NCI-H2081 (cell line): ENCODE measurements at regions not wholly inside any gene's neighbourhood (a gene's known extent, or its start where the extent isn't known, plus 50 kb on each side); places are given as distances from the start of the nearest gene placed in this dataset.

Source experiments
- DNase-seq, 2 experiments: peaks; one replicate each; lab custom pipeline; 2025; lab: John Stamatoyannopoulos, UW

DNA sequence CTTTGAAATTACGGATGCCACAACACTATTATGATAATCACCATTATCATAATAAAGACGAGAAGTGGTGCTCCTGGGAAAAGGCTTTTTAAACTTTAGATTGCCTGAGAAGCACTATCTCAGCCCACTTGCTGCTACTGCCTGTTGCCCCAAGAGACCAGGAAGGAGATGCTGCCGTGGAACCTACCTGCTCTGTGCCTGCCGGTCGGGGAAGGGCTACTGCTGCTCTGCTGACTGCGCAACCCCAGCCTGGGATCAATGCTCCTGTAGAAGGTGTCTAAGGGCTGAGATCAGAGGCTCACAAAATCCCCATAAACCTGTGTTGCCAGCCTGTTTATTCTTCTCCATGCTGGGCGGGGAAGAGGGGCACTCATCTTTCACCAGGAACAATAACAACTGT is 145.3 kb upstream of the VCX3B start:
- no peak for DNase-seq

DNA sequence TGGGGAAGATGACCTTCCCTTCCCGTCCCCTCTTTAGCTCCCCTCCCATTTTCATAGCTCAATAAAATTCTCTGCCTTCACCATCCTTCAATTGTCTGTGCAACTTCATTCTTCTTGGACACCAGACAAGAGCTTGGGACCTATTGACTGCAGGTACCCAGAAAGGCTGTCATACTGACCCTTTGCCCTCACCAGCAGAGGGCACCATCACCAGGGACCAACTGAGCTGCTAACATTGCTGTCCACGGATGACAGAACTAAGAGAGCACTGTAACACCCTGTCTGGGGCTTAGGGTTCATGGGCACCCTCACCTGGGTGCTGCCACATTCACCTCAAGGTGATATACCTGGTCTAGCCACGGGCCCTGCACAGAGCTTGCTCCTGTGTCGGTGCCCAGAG is 141.3 kb upstream of the VCX3B start:
- DNase-seq: no peak

DNA sequence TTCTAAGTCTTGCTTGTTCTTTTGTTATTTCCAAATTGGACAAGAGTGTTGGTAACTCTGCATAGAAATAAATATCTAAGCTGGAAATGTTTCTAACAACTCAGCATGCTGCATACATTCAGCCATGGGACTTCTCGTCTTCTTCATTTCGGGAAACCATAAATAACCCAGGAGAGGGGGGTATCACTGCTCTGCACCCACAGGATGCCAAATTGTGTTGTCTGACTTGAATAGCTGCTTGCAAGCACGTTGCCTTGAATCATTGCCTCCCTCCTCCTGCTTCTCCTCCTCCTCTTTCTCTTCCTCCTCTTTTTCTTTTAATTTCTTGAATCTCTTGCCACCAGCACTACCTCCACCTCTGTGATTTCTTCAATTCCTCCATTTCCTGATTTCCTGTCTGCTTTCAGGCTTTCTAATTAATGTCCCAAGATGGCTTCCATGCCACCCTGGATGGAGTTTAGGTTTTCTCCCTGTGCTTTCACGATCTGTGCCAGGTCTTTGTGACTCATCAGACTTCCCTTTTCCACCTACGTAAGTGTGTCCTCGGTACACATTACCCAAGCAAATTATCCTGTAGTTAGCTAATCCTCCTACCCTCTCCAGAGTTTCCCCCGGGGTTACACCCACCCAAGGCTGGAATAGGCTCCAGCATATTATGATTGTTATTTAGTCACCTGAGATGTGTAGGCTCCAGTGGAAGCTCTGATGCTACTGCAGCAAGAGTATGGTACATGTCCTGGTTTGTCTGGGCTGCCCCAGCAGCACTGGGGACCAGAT is 122.6 kb upstream of the VCX3B start:
- DNase-seq: no peak

DNA sequence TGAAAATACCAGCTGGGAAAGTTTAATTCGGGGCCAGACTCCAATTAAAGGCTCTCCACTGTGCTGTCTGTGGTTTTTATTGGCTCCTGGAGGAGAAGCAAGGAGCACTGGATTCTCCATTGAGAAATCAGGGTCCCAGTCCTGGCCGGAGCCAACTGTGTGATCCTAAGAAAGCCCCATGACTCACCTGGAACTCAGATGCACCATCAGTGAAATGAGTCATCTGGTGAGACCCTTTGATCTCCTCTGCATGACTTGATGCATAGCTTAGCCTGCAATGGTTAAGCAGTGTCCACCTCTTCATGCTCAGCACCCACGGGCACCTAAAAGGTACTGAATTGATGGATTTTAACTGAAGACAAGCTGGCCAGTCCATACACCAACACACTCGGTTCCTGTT is 119.2 kb upstream of the VCX3B start:
- no peak for DNase-seq

DNA sequence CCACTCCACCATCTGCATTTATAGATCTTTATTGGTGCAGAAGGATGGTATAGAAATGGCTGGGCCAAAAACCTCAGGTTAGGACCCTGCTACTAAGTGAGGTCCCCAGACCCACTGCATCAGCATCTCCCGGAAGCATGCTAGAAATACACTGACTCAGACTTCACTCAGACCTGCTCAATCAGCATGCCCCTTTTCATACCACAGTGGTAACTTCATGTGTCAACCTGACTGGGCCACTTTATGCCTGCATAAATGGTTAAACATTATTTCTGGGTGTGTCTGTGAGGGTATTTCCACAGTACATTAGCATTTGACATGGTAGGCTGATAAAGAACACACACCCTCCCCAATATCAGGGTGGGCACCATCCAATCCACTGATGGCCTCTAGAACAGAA is 118.6 kb upstream of the VCX3B start:
- no peak for DNase-seq

DNA sequence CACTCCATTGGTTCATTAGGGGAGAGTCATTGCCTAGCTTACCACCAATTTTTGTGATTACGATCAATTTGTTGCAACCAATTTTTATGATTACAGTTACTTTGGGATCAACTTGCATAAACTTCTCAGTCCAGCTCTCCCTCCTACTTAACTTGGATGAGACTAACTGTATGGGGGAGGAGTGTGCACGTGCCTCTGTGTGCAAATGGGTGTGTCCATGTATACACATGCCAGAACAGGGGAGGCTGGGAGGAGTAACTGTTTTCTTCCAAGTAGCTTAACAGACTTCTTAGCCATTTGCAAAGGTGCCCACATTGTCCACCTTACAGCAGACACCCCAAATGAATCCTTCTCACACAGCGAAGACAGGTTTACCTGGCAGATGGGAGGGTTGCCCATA is 117.7 kb upstream of the VCX3B start:
- no peak for DNase-seq

DNA sequence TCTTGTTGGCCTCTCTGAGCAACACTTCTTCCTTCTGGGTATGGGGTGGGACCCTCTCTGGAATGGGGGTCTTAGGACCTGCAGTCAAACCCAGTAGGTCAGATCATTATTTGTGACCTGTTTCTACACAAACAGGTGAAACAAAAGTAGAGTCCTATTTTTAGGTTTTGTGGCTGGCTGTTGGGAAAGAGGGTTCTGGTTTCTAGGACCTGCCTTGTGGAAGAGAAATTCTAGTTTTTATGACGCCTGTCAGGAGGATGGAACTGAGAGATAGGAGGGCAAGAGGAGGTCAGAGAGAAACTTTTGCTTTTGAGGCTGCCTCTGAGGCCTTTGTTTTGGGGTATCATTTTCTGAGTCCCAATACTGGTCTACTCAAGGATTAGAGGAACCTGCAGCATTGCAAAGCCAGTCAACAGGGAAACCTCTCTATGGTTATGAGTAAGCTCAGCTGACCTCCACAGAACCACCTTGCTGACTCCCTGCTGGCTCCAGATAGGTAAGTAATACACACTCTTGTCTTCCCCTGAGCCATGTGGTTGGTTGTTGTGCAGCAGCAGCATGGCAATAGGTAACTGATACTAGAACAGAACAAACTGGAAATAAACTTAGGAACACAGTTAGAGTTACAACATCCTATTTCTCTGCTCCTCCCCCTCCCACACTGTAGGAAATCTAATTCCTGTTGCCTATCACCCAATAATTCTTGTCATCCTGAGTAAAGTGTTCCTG is 114.7 kb upstream of the VCX3B start:
- DNase-seq: no peak

DNA sequence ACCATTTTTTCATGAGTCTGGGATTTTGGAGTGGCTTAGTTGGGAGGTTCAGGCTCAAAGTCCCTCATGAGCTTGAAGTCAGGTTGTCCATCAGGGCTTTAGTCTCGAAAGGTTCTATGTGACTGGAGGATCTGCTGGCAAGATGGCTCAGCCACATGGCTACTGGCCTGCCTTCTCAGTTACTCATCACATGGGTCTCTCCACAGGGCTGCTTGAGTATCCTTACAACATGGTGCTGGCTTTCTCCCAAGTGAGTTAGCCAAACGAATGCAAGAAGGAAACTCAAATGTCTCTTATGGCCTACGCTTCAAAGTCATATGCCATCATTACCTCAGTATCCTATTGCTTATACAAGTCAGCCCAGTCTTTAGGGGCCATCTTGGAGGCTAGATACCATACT is 106.3 kb upstream of the VCX3B start:
- DNase-seq: no peak

DNA sequence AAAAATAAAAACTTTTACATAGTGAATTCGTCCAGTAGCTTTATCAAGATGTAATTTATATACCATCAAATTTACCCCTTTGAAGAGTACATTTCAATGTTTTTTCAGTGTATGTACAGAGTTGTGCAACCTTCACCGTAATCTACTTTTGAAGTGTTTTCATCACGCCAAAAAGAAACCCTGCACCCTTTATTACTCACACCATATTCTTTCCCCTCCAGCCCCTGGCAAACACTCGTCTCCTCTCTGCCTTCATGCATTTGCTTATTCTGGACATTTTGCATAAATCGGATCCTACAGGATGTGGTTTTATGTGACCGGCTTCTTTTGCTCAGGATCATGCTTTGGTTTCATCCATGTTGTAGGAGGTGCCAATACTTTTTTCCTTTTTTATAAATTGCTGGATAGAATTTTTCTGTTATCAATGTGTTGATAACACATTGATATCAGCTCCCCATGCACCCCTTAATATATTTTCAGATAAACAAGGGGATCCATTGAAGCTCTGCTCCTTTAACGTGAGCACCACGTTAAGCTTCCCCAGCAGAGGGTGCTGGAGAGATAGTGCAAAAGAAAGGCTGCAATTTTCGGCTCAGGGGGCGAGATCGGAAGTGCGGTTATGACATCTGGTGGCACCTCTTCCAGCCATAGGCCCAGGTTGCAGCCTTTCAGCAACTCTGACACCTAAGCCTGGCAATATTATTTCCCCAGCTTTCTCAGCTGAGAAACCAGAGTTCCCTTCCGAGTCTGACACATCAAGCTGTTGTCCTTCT is 100.1 kb upstream of the VCX3B start:
- DNase-seq: peak; percentile 52 to 69

DNA sequence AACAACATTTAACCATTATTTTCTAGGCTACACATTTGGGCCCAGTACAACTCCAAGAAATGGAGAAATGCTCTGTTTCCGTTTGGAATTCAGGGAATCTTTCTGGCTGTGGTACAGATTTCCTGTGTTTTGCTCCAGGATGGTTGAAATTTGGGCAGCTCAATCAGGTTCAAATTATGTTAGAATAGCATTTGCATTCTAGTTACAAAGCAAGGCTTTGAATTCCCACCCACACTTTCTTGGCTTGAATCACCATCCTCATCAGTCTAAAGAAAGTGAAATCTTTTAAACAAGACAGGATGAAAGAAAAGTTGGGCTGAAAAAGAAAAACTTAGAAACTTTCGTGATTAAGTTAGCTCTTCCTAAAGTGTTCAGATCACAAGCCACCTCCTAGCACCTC is 98.1 kb upstream of the VCX3B start:
- no peak for DNase-seq

DNA sequence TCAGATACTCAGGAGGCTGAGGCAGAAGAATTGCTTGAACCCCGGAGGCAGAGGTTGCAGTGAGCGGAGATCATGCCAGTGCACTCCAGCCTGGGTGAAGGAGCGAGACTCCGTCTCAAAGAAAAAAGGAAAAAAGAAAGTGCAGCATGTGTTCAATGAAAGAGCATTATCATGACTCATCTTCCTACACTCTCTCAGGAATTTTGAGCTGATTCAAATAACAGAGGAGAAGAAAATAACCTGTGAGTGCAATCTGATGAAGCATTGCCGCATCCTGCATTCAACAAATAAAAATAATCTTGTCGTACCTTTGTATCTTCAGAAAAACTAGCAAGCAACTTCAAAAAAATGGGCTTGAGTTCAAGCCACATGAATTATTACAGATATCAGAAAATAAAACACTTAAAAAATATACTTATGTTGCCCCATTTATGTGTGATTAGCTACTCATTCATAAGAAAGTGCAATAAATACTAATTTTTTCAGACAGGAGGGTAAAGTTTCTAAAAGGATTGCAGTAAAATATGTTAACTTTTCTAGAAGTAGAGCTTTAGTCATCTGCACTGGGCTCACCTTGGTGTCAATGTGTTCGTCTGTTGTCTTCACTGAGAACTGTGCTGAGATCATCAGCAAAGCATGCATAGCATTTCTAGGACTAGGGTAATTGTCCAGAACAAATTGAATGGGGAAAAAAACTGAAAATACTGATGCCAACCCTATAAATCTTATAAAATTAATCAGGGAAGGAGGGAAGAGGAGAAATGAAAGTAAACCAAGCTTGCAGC is 90.4 kb upstream of the VCX3B start:
- no peak for DNase-seq

DNA sequence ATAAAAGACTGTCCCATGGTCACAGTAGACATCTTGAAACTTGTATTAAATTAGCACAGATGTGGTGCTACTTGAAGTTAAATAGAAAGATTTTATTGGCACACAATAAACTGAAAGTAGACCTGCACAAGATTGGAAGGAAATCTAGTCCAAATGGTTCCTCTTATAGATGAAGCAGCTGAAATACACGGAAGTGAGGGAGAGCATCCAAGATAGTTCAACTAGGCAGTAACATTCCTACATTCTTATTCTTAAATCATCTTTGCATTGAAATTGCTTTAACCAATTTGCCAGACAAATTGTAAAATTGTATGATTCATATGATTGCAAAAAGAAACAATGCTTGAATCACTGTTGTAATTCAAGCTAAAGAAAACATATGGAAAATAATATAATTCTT is 87.6 kb upstream of the VCX3B start:
- no peak for DNase-seq

DNA sequence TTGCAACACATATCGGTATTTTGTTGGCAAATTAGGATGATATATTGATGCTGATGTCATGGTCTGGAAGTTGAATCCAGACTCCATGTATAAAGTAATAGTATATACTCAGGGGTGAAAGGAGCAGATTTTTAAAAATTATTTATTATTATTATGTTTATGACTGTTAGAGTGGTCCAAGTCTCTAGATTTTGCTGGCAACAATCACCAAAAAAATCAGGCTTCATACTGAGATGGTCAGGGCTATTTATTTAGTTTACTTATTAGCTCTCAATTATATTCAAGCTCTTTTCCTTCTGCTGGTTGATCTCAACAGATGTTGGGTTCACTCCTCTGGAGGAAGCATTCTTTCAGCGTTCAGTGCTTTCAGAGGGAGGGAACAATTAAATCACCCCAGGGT is 73.9 kb upstream of the VCX3B start:
- no peak for DNase-seq

DNA sequence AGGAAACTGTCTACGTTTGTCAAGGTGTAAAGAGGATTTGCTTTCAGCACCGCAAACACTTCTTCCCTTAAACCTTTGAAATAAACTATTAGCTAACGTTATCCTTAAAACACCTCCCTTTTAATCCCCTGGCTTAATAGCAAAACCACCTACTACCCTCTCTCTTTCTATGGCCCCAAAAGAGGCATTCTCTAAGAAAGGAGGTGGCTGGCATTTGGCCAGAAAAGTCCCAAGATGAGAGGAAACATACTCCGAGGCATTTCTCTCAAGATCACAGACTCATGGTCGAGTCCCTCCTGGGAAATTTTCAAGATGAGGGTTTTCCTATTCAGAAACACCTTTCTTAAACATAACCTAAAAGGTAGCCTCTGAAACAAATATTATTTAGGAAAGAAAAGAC is 60.6 kb upstream of the VCX3B start:
- DNase-seq: no peak

DNA sequence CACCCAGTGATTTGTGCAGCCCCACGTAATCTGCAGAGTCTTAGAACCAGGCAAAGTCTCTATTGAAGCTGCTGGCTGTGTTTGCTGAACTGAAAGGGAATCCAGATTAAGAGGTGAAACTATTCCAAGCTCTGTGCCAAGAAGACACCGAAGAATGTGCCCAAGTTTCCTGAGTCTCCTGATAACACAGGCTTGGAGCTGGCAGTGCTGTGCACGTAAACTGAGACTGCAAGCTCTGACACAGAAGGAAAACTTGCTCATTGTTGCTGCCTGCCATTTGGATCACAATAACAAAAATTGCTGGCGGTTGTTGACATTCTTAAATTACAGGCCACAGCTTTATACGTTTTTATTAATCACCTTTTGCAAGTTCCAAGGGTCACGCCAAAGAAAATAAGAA is 60.2 kb upstream of the VCX3B start:
- DNase-seq: peak in 1 of 2 experiments; percentile 11

DNA sequence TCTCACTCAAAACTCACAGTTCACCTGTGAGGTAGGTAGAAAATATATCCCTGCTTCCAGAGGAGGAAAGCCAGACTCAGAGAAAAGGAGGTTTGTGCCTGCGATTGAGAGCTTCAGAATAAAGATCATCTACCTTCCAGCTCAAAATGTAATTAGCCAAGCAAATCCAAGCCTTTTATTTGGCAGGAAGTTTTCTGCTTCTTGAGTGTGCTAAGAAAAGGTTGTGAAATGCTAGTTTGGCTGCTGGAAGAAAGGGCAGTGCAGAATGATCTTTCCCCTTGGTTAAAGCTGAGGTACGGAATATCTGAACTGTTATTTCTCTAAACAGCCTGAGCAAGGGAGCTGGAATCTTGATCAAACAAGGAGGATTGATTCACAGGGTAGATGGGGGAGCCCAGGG is 59.7 kb upstream of the VCX3B start:
- DNase-seq: no peak

DNA sequence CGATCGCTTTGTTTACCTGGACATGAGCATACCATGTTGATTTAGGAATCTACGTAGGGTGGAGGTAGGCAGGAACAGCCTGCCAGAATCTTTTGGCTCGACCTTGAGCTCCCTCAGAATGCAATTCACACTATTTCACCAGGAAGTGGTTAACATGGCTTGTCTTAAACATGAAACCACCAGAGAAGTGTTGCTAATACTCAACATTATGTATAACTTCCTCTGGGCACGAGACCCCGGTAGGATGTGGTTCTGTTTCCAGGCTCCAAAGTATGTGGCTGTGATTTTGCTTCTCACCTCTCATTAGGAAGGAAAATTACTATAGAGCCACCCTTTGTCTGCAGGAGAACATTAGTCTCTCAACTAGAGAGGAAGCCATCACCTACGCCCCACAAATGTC is 59.0 kb upstream of the VCX3B start:
- no peak for DNase-seq

DNA sequence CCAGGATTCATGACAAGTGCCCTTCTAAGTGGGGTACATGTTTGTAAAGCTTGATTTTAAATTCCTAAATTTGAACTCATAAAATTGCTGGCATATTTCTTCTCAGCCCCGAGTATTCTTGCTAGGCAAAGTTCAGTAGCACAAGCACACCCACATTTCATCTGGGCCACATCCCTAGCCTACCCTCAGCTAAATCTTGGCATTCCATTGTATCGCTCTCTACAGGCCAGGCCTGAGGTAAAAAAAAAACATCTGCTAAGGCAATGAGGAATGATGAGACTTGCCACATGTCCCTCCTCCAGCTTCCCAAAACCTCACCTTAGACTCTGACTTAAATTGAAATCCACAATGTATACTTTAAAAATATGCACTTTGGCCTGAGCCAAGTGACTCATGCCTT is 51.4 kb upstream of the VCX3B start:
- no peak for DNase-seq
